Transverse colon (tissue), 3 donors: ENCODE measurements at regions not wholly inside any gene's neighbourhood (a gene's known extent, or its start where the extent isn't known, plus 50 kb on each side); places are given as distances from the start of the nearest gene placed in this dataset.

Experiments used
- POLR2A ChIP-seq: fragments of 450-650 bp; IDR thresholded peaks from one replicate; pipeline ENCODE4 v1.6.1; 2016; ENCODE audit warnings: antibody characterized with exemption, mild to moderate bottlenecking, moderate library complexity
- TF ChIP-seq, protein P1 (sequence below), 5 experiments: fragments of 200-600 bp in 3 of 5; fragments of 450-650 bp in 2 of 5; sonication (generic) in 3 of 5; IDR thresholded peaks; 1 replicate in 2 of 5; 2 replicates in 3 of 5; pipeline ENCODE4 v1.5.1; 2016 to 2017; ENCODE audit warnings: antibody characterized with exemption in 5 of 5, inconsistent platforms in 3 of 5, mild to moderate bottlenecking in 2 of 5, moderate library complexity in 1 of 5

DNA sequence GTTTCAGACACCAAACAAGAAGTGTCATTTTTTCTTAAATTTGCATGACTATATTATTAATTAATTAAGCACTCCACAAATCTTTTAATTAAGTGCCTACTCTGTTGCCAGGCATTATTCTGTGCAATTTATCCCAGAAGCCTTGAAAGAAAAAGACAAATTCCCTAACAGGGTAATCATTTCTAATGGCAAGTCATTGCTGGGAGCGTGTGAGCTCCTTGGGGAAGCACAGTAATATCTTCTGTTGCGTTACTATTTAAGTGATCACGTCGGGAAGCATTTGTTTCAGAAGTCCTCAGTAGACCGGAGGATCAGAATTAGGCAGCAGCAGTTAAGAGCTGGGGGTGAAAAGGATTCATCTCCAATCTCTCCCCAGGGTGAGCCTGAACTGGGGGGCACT lies 276.8 kb upstream of the RNF32 start:
- TF ChIP-seq POLR2A, result no peak
- TF ChIP-seq, protein P1, sequence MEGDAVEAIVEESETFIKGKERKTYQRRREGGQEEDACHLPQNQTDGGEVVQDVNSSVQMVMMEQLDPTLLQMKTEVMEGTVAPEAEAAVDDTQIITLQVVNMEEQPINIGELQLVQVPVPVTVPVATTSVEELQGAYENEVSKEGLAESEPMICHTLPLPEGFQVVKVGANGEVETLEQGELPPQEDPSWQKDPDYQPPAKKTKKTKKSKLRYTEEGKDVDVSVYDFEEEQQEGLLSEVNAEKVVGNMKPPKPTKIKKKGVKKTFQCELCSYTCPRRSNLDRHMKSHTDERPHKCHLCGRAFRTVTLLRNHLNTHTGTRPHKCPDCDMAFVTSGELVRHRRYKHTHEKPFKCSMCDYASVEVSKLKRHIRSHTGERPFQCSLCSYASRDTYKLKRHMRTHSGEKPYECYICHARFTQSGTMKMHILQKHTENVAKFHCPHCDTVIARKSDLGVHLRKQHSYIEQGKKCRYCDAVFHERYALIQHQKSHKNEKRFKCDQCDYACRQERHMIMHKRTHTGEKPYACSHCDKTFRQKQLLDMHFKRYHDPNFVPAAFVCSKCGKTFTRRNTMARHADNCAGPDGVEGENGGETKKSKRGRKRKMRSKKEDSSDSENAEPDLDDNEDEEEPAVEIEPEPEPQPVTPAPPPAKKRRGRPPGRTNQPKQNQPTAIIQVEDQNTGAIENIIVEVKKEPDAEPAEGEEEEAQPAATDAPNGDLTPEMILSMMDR (IDR thresholded peaks at IDR 0.05), result no peak
